B cell (primary cell): ENCODE measurements at regions not wholly inside any gene's neighbourhood (a gene's known extent, or its start where the extent isn't known, plus 50 kb on each side); places are given as distances from the start of the nearest gene placed in this dataset.

Experiments used
- EZH2 ChIP-seq: IDR thresholded peaks from 2 replicates; pipeline ENCODE4 v1.6.1; 2012; ENCODE audit warnings: borderline replicate concordance, low read depth, mild to moderate bottlenecking, moderate library complexity, low read length; ENCODE audit not compliant: insufficient read depth, poor library complexity, severe bottlenecking
- TF ChIP-seq, protein P1 (sequence below): fragments of 200-600 bp; IDR thresholded peaks from one replicate; pipeline ENCODE4 v1.8.0; 2022; ENCODE audit warnings: antibody characterized with exemption, mild to moderate bottlenecking

GRCh38 chr1:196091397-196092135, 516.7 kb downstream of the KCNT2 start:
- TF ChIP-seq, protein P1, sequence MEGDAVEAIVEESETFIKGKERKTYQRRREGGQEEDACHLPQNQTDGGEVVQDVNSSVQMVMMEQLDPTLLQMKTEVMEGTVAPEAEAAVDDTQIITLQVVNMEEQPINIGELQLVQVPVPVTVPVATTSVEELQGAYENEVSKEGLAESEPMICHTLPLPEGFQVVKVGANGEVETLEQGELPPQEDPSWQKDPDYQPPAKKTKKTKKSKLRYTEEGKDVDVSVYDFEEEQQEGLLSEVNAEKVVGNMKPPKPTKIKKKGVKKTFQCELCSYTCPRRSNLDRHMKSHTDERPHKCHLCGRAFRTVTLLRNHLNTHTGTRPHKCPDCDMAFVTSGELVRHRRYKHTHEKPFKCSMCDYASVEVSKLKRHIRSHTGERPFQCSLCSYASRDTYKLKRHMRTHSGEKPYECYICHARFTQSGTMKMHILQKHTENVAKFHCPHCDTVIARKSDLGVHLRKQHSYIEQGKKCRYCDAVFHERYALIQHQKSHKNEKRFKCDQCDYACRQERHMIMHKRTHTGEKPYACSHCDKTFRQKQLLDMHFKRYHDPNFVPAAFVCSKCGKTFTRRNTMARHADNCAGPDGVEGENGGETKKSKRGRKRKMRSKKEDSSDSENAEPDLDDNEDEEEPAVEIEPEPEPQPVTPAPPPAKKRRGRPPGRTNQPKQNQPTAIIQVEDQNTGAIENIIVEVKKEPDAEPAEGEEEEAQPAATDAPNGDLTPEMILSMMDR: no peak
- no peak for TF ChIP-seq EZH2
